GM19193 (cell line): ENCODE measurements at regions not wholly inside any gene's neighbourhood (a gene's known extent, or its start where the extent isn't known, plus 50 kb on each side); places are given as distances from the start of the nearest gene placed in this dataset.

Source experiments
- POLR2A ChIP-seq: IDR thresholded peaks from 4 replicates; pipeline ENCODE4 v1.6.1; 2011; ENCODE audit not compliant: insufficient read depth, insufficient read length; ENCODE audit errors: extremely low read depth

GRCh38 chr2:122749405-122749804 is 994.0 kb downstream of the TSN start:
- TF ChIP-seq POLR2A, result no peak

- no peak for TF ChIP-seq POLR2A
Observed at GRCh38 chr2:122750095-122750494, 994.6 kb downstream of the TSN start.

DNA sequence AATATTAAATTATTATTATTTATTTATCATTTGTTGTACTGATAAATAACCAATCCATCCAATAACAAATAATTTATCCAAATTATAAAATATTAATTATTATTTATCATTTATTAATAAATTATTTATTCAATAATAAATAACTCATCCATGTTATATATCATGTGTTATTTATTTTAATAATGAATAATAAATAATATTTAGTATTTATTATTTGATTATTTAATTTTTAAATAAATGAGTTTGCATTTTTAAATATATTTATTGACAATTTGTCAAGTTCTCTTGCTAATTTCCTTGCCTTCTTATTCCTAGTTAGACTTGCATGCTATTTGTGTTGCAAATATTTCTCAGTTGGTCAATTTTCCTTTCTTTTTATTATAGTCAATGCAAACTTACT is 995.4 kb downstream of the TSN start:
- TF ChIP-seq POLR2A, result no peak

DNA sequence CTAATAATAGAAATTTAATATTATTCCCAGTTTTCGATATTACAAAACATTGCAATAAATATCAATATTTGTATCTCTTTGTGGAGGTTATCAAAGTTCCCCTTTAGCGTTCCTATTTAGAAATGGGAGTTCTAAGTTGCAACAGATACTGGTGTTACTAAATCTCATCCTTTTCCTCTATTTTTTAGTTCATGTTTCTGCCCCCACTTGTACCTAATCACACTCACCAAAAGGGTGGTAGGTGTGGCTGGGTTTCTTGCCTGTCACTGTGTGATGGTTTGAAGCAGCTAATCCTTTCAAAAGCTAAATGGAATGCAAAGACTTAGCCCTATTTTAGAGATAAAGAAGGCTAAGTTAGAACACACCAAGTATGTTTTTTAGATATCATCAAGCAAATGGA is 997.9 kb downstream of the TSN start:
- no peak for TF ChIP-seq POLR2A

- no peak for TF ChIP-seq POLR2A
Observed at GRCh38 chr2:122754561-122754960, 999.1 kb downstream of the TSN start.

DNA sequence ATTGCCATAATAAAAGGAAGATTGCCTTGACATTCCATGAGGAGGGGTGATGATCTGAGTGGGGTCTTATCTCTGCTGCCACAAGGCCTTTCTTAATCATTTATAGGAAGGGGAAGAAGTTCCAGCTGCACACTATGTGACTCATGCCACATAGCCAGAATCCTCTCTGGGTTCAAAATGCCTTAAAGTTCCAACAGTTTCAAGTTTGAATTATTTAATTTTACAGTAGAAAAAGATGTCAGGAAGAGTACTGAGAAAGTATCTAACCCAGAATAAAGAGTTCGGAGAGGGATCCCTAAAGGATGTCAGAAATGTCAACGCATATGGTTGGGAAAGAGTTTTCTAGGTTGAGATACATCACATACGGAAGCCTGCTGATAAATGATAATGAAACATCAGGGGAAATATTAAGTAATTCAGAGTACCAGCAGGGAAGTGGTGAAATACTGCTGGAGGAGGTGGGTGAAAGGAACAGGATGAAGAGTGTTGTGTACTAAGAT is 999.9 kb downstream of the TSN start:
- no peak for TF ChIP-seq POLR2A

GRCh38 chr2:122758967-122759366 is 1003.5 kb downstream of the TSN start:
- no peak for TF ChIP-seq POLR2A

GRCh38 chr2:122764014-122764413 is 1008.6 kb downstream of the TSN start:
- no peak for TF ChIP-seq POLR2A

DNA sequence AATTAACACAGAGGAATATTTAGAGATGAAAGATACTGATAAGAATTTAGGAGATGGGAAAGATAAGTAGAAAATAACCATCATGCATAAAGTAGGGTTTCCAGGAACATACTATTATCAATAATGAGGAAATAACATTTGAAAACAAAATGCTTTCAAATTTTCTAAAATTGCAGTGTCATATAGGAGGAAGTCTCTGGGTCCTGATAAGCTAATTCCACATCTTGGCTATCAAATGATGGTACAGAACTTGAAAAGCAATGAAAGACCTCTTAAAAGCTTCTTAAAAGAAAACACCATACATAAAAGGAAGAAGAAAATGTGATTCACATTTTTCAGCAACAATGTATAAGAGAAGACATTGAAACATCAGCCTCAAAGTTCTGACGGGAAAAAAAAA is 1024.8 kb downstream of the TSN start:
- no peak for TF ChIP-seq POLR2A

DNA sequence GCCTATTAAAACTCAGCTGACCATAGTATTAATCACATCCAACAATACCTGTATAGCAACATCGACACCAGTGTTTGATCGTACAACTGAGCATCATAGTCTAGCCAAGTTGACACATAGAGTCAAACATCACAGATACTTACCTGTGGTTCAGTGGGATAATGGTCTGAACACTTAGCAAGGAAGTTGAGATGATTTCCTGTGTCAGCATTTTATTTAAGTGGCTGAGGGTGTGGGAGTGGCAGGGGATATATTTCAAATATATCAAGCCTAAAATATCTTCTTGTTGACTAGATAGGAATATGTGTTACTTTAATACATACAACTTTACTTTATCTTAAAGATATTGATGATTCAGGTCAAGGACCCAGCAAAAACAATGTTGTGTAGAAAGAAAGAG is 1038.6 kb downstream of the TSN start:
- TF ChIP-seq POLR2A, result no peak

- TF ChIP-seq POLR2A, result no peak
Observed at GRCh38 chr2:122795763-122796162, 1040.3 kb downstream of the TSN start.

DNA sequence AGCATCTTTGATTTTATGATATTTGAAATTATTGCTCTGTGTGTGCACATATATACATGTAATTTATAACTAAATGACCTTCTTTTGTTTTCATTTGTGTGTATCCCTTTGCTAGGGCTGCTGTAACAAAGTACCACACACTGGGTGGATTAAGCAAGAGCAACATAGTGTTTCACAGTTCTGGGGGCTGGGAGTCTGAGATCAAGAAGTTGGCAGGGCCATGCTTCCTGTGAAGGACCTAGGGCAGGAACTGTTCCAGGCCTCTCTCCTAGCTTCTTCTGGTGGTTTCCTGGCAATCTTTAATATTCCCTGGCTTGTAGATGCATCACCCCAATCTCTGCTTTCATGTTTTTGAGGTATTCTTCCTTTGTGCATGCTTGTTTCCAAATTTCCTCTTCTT is 1043.9 kb downstream of the TSN start:
- TF ChIP-seq POLR2A, result no peak

- TF ChIP-seq POLR2A, result no peak
Observed at GRCh38 chr2:122800781-122801180, 1045.3 kb downstream of the TSN start.

DNA sequence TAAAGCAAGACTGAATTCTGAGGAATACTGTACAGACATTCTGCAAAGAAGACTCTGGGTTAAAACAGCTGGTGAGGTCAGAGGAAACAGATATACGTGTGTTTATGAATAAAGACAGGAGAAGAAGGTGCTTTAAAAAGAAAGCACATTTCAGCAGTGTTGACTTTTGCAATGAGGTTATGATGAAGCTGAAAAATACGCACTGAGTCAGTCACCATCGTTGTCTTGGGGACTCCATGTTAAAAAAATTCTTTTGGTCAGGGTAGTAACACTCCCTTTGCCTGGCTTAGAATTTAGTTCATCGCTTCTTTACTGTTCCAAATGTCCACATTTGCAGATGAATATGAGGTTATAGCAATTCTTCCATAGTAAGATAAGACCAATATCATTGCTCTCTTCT is 1049.0 kb downstream of the TSN start:
- TF ChIP-seq POLR2A, result no peak

DNA sequence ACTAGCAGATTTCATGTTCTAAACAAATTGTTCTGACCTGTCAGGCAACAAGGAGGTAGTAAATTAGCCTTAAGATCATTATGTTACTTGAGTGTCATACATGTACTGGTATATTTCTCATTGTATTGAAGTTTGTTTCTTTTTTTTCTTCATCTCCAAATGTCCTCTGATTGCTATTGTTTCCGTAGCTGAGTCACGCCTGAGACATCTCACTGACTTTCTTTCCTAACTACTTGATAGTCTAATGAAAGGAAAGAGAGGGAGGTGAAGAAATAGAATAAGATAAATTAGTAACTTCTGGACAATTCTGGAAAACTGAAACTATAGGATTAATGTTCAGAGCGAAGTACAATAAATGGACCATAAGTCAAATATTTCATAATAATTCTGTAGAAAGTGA is 1049.9 kb downstream of the TSN start:
- TF ChIP-seq POLR2A, result no peak

DNA sequence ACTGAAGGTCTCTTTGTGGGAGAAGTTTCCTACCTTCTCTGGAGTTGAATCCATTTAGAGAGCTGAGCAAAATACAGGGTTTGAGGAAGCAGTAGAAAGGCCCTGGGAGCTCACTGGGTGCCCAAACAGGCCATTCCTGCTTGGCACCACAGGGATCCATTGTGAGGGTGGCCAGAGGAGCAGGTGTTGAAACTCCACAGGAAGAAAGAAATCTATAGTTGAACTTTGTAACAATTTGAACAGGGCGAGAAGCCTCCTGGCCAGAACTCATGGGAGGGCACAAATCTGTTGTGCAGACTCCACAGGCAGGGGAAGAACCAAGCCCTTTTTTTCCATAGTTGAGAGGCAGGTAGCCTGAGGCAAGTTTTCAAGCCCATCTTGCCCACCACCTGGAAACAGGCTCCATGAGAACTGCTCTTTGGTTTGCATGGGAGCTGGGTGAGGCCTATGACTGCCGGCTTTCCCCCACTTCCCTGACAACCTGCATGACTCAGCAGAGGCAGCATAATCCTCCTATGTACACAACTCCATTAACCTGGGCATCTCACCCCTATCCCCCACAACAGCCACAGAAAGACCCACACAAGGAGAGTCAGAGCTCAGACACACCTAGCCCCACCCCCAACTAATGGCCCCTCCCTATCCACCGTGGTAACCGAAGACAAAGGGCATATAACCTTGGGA is 1053.0 kb downstream of the TSN start:
- TF ChIP-seq POLR2A, result no peak

GRCh38 chr2:122815120-122815519 is 1059.7 kb downstream of the TSN start:
- TF ChIP-seq POLR2A, result no peak
